DMS53 (cell line): ENCODE measurements at regions not wholly inside any gene's neighbourhood (a gene's known extent, or its start where the extent isn't known, plus 50 kb on each side); places are given as distances from the start of the nearest gene placed in this dataset.

Source experiments
- DNase-seq: peaks from one replicate; lab custom pipeline; 2025; lab: John Stamatoyannopoulos, UW

GRCh38 chr22:27620367-27621154 lies 181.0 kb downstream of the MN1 start:
- DNase-seq, result no peak

- no peak for DNase-seq
Measured at GRCh38 chr22:27621486-27622070, 180.0 kb downstream of the MN1 start.

GRCh38 chr22:27624042-27624441 lies 177.5 kb downstream of the MN1 start:
- DNase-seq, result no peak

DNA sequence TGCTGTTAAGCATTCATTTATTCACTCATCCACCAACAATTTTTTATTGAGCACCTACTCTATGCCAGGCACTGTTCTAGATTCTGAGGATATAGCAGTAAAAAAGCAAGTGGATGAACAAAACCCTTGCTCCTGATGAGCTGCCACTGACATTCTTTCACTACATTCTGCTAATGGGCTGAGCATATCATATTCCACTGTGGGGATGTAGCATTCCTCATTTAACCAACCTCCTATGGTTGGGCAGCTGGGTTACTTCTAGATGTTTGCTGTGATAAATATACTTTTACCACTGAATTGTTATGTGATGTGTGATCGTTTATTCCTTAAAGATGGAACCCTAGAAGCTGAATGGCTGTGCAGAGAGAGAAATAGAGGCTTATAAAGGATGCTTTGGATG lies 176.9 kb downstream of the MN1 start:
- DNase-seq, result no peak

- no peak for DNase-seq
Measured at GRCh38 chr22:27625769-27626674, 175.5 kb downstream of the MN1 start.

GRCh38 chr22:27626675-27627443 lies 174.7 kb downstream of the MN1 start:
- no peak for DNase-seq

- DNase-seq, result no peak
Measured at GRCh38 chr22:27627444-27627833, 174.1 kb downstream of the MN1 start.

DNA sequence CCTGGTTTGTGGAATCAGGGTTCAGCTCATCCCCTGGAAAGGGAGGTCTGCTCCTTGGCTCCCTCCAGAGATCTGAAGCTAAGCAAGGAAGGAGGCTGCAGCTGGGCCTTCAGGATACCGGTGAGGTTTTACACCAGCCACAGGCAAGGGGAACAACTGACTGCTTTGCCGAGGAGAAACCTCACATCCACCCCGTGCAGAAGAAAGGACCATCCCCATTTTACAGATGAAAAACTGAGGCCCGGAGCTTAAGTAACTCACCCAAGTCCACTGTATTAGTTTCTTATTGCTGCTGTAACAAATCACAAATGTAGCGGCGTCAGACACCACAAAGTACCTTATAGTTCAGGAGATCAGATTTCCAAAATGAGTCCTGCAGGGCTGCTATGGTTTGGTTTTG lies 173.7 kb downstream of the MN1 start:
- no peak for DNase-seq

GRCh38 chr22:27628341-27628740 lies 173.2 kb downstream of the MN1 start:
- no peak for DNase-seq

DNA sequence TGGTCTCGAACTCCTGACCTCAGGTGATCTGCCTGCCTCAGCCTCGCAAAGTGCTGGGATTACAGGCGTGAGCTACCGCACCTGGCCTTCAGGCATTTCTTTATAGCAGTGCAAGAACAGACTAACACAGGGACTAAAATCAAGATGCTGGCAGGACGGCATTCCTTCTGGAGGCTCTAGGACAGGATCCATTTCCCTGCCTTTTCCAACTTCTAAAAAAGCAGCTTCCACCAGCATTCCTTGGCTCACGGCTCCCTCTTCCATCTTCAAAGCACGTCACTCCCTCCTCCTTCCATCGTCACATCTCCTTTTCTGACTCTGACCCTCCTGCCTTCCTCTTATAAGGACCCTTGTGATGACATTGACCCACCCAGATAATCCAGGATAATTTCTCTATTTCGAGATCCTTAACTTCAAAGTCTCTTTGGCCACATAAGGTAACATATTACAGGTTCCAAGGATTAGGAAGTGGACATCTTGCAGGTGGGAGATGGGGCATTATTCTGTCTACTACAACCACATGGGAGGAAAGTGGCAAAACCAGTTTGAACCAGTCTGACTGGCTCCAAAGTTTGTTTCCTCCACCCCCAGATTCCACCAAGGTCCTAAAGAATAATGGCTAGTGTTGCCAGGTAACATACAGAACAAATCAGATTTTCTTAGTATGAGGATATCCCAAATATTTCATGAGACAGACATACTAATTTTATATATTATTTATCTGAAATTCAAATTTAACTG lies 172.5 kb downstream of the MN1 start:
- no peak for DNase-seq

DNA sequence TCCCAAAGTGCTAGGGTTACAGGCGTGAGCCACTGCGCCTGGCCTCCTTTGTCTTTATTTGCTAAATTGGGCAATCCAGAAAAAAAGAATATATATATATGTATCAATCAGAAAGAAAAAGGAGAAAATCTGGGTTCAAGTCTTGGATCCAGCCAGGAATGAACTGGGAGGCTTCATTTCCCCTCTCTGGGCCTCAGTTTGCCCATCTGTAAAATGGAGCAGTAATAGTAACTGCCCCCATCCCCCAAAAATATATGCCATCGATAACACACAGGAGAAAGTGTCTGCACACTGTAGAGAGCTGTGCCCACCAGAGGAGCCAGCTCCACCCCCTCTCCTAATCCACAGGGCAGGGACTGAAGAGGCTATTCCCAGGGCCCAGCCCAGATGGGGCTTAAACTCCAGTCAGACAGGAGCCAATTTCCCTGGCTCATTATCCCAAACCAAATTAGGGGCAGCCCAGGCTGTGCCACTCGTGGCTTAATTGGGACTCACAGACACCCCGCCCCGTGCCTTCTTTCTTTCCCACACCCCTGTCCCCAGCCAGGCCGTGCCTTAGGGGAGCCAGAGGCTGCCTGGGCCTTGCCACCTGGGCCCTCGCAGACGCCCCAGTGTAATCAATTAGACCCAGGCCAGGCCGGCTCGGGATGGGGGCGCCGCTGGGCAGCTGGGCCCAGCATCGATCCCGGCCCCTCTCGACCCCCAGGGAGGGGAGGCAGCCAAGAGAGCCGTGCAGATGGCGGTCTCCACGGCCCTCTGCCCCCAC lies 171.5 kb downstream of the MN1 start:
- no peak for DNase-seq

DNA sequence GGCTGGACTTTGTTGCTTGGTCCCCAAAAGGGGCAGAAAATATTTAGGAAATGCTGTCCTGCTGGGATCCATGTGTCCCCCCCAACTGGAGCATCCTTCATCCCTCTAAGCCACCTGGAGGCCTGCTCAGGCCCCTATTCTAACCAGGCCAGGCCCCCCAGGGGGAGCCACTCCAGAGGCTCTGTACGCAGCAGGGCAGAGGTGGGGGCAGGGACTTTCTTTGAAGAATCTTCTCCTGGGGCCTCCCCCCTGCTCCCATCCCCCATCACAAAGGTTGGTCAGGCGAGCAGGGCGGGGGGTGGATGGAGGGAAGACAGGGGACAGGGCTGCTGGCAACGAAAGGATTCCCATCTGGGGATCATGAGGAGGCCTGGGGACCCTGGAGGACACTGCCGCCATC lies 170.8 kb downstream of the MN1 start:
- DNase-seq, result no peak

GRCh38 chr22:27631641-27632040 lies 169.9 kb downstream of the MN1 start:
- DNase-seq, result no peak

- DNase-seq, result peak; percentile 17
Measured at GRCh38 chr22:27632451-27633295, 168.9 kb downstream of the MN1 start.

DNA sequence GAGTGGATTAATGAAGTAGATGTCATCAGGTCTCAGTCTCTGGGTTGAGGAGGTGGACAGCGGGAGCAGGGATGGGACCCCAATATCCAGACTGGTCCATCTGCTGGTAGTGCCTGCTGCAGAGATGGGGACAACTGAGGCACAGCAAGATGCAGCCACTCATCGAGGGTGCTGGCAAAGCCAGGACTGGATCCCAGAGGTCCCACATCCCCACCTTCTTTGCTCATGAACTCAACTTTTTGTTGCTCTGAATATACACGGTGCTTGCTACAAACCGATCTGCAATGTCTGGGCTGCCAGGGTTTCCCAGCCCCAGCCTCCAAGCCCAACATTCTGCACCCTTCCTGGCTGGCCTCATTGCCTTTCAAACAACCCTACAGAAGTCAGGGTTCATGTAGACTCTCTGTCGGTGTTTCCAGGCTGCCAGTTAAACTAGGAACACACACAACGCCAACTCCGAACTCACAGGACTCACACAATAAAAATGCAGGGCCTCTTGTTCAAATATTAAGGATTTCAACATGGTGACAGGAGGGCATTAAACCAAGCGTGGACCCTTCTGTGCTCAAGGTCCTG lies 168.2 kb downstream of the MN1 start:
- no peak for DNase-seq

- DNase-seq, result no peak
Measured at GRCh38 chr22:27634043-27634740, 167.4 kb downstream of the MN1 start.

GRCh38 chr22:27635435-27635834 lies 166.1 kb downstream of the MN1 start:
- no peak for DNase-seq

DNA sequence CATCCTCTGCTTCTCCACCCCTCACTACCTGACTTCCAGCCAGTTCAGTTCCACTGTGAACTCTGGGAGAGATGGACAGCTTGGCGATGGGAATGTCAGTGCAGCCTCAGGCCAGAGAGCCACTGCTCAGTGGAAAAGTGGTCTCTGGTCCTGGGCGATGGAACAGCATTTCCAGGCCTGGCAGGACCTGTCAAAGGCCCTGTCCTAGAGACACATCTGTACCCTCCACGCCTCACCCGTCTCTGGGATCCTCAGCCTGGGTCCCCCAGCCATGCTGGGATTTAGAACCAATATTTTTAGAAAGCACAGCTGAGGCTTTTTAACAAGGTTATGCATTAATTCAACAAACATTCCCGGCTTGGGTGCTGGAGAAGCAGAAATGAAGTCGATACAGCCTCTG lies 165.7 kb downstream of the MN1 start:
- no peak for DNase-seq
